Body of pancreas (tissue), 4 donors: ENCODE measurements at regions not wholly inside any gene's neighbourhood (a gene's known extent, or its start where the extent isn't known, plus 50 kb on each side); places are given as distances from the start of the nearest gene placed in this dataset.
"Not testable (repeated sequence)": the region's sequence is repeated elsewhere in the genome, so short reads cannot be mapped to it uniquely, and the experiment has no call there.

Experiments used
- CTCF ChIP-seq, 7 experiments: fragments of 450-650 bp in 4 of 7; fragments of 200-600 bp in 3 of 7; sonication (generic) in 3 of 7; IDR thresholded peaks; one replicate each; pipeline ENCODE4 v1.5.1; 2016 to 2019; ENCODE audit warnings: antibody characterized with exemption in 7 of 7
- POLR2A ChIP-seq, 3 donors: fragments of 450-650 bp; IDR thresholded peaks; one replicate each; pipeline ENCODE4 v1.6.1; 2016; ENCODE audit warnings: antibody characterized with exemption in 3 of 3, mild to moderate bottlenecking in 2 of 3

GRCh38 chr7:112942125-112942524 is 144.5 kb downstream of the GPR85 start:
- not testable (repeated sequence) for TF ChIP-seq CTCF, POLR2A (IDR thresholded peaks at IDR 0.05)
